ENCODE measurements at regions not wholly inside any gene's neighbourhood (a gene's known extent, or its start where the extent isn't known, plus 50 kb on each side); places are given as distances from the start of the nearest gene placed in this dataset.

GRCh38 chr9:107905308-107906020 lies 415.9 kb upstream of the KLF4 start:
- H3K36me3 ChIP-seq (ENCODE audit: control insufficient read depth, insufficient read depth, low read length) = no peaks in the 10 kb centered on the region
- H3K9ac ChIP-seq (ENCODE audit: low read depth, low read length) = no peak overlapping the region
- H3K4me3 ChIP-seq (ENCODE audit: low read depth, low read length) = no peak overlapping the region
- H3K27me3 ChIP-seq (ENCODE audit: control insufficient read depth, insufficient read depth, low read length) = no peaks in the 10 kb centered on the region
- no peaks in the 10 kb centered on the region for H3K9me3 ChIP-seq (ENCODE audit: control insufficient read depth, insufficient read depth, low read length)
- no peaks in the 10 kb centered on the region for H3K4me1 ChIP-seq (ENCODE audit: control insufficient read depth, insufficient read depth, low read length)

DNA sequence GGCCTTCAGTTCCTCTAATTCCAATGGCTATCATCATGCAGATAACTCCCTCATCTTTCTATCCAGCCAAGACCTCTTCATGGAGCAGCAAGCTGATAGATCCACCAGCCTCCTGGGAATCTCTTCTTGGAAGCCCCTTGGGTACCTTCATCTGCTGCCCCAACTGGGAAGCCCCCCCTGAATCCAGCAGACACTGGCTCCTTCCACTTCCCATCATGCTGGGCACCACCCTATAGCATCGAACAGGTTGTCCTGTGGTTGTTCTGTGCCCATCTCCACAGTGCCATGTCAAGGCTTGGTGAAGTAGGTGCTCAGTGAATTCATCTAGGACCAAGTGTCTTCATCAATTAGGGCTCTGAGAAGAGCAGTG lies 410.4 kb upstream of the KLF4 start:
- no peaks in the 10 kb centered on the region for H3K27me3 ChIP-seq (ENCODE audit: control insufficient read depth, insufficient read depth, low read length)

GRCh38 chr9:107898761-107899160 lies 409.2 kb upstream of the KLF4 start:
- no peaks in the 10 kb centered on the region for H3K9me3 ChIP-seq (ENCODE audit: control insufficient read depth, insufficient read depth, low read length)
- no peaks in the 10 kb centered on the region for H3K4me1 ChIP-seq (ENCODE audit: control insufficient read depth, insufficient read depth, low read length)
- H3K27me3 ChIP-seq (ENCODE audit: control insufficient read depth, insufficient read depth, low read length) = no peaks in the 10 kb centered on the region
- no peak overlapping the region for H3K4me3 ChIP-seq (ENCODE audit: low read depth, low read length)
- H3K9ac ChIP-seq (ENCODE audit: low read depth, low read length) = no peak overlapping the region
- no peaks in the 10 kb centered on the region for H3K36me3 ChIP-seq (ENCODE audit: control insufficient read depth, insufficient read depth, low read length)

More for the DNA sequence above, 410.4 kb upstream of the KLF4 start:
- Histone ChIP-seq H3K9ac (ENCODE audit: low read depth, low read length) (no peak overlapping the region), H3K9me3 (ENCODE audit: control insufficient read depth, insufficient read depth, low read length) (no peaks in the 10 kb centered on the region), H3K36me3 (ENCODE audit: control insufficient read depth, insufficient read depth, low read length) (no peaks in the 10 kb centered on the region), H3K4me3 (ENCODE audit: low read depth, low read length) (no peak overlapping the region), H3K4me1 (ENCODE audit: control insufficient read depth, insufficient read depth, low read length) (no peaks in the 10 kb centered on the region)

- no peaks in the 10 kb centered on the region for H3K36me3 ChIP-seq (ENCODE audit: control insufficient read depth, insufficient read depth, low read length)
- H3K4me1 ChIP-seq (ENCODE audit: control insufficient read depth, insufficient read depth, low read length) = no peaks in the 10 kb centered on the region
- H3K4me3 ChIP-seq (ENCODE audit: low read depth, low read length) = no peak overlapping the region
- H3K9ac ChIP-seq (ENCODE audit: low read depth, low read length) = no peak overlapping the region
- no peaks in the 10 kb centered on the region for H3K9me3 ChIP-seq (ENCODE audit: control insufficient read depth, insufficient read depth, low read length)
- no peaks in the 10 kb centered on the region for H3K27me3 ChIP-seq (ENCODE audit: control insufficient read depth, insufficient read depth, low read length)
Observed at GRCh38 chr9:107896544-107896943, 407.0 kb upstream of the KLF4 start.

- peaks cover 2% of the 10 kb centered on the region for H3K36me3 ChIP-seq (ENCODE audit: control insufficient read depth, insufficient read depth, low read length)
- no peaks in the 10 kb centered on the region for H3K9me3 ChIP-seq (ENCODE audit: control insufficient read depth, insufficient read depth, low read length)
- no peak overlapping the region for H3K9ac ChIP-seq (ENCODE audit: low read depth, low read length)
- H3K4me3 ChIP-seq (ENCODE audit: low read depth, low read length) = no peak overlapping the region
- no peaks in the 10 kb centered on the region for H3K4me1 ChIP-seq (ENCODE audit: control insufficient read depth, insufficient read depth, low read length)
- no peaks in the 10 kb centered on the region for H3K27me3 ChIP-seq (ENCODE audit: control insufficient read depth, insufficient read depth, low read length)
Observed at GRCh38 chr9:107895501-107896001, 406.0 kb upstream of the KLF4 start.

DNA sequence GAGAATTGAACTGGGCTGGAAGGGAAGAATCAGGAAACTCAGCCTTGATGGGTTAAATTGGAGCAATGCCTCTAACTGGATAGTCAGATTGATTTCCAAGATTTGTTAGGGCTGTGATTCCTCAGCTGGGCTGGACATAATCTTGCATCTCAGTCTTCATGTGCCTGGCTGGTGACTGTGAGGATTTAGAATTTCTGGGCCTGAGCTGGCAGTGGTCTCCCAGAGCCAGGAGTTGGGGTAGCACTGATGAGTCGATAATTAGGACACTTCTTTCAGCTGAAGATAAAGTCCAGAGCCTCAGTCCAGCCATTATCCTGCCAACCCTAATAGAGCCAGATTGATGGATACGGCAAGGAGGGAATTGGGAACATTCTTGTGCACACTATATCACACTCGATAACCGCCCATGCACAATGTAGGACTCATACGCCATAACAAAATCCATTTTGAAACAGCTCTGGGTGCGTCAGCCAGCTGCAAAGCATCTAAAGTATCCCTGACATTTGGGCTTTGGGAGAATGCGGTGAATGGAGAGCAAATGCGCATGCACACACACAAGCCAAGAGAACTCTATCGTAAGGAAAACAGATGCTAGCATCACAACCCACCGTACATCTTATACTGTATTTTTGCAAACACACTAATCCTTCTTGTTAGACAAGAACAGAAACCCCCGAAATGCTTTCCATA lies 405.1 kb upstream of the KLF4 start:
- no peaks in the 10 kb centered on the region for H3K27me3 ChIP-seq (ENCODE audit: control insufficient read depth, insufficient read depth, low read length)
- peaks cover 2% of the 10 kb centered on the region for H3K36me3 ChIP-seq (ENCODE audit: control insufficient read depth, insufficient read depth, low read length)
- no peaks in the 10 kb centered on the region for H3K4me1 ChIP-seq (ENCODE audit: control insufficient read depth, insufficient read depth, low read length)
- H3K9ac ChIP-seq (ENCODE audit: low read depth, low read length) = no peak overlapping the region
- H3K4me3 ChIP-seq (ENCODE audit: low read depth, low read length) = no peak overlapping the region
- H3K9me3 ChIP-seq (ENCODE audit: control insufficient read depth, insufficient read depth, low read length) = no peaks in the 10 kb centered on the region

DNA sequence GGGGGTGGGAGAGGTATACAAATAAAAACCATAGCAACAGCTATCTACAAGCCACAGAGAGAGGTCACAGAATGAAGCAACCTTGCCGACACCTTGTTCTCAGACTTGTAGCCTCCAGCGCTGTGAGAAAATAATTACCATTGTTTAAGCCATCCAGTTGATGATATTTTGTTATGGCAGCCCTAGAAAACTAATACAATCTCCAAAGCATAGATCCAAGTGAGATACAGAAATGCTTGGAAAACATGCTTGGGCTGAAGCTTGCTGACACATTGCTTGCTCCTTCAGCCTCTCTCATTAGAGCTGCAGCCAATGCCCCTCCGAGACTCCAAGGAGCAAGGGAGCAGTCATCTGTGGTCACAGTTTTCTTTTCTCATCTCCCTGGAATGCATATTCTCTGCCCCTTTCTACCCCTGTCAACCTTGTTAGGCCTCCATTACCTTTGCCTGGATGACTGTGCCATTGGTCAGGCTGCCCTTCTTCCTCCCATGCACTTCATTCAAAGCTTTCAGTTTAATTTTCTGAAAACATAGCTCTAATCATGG lies 401.4 kb upstream of the KLF4 start:
- no peaks in the 10 kb centered on the region for H3K27me3 ChIP-seq (ENCODE audit: control insufficient read depth, insufficient read depth, low read length)

DNA sequence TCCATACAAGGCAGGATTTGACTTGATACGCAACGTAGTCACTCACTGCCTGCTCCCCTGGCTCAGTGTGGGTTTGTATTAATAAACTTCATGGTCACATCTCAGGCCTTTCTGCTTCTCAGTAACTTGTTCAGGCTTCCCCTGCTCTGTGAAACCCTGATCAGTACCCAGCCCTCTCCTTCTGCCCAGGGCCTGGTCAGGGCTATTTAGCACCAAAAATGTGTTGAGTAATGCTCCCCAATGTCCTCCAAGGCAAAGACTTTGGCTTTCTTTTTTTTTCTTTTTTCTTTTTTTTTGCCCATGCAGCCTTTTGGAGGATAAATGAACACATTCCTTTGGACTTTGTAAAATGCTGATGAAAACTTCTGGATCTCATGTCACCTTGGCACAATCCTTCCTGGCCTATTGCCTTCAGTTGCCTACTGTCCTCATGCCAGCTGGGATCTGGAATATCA lies 399.2 kb upstream of the KLF4 start:
- Histone ChIP-seq H3K4me3 (ENCODE audit: low read depth, low read length) (no peak overlapping the region), H3K27me3 (ENCODE audit: control insufficient read depth, insufficient read depth, low read length) (no peaks in the 10 kb centered on the region), H3K9ac (ENCODE audit: low read depth, low read length) (no peak overlapping the region), H3K9me3 (ENCODE audit: control insufficient read depth, insufficient read depth, low read length) (no peaks in the 10 kb centered on the region), H3K36me3 (ENCODE audit: control insufficient read depth, insufficient read depth, low read length) (peaks cover 2% of the 10 kb centered on the region), H3K4me1 (ENCODE audit: control insufficient read depth, insufficient read depth, low read length) (no peaks in the 10 kb centered on the region)

More for the DNA sequence above, 401.4 kb upstream of the KLF4 start:
- H3K9ac ChIP-seq (ENCODE audit: low read depth, low read length) = no peak overlapping the region
- H3K4me1 ChIP-seq (ENCODE audit: control insufficient read depth, insufficient read depth, low read length) = no peaks in the 10 kb centered on the region
- H3K4me3 ChIP-seq (ENCODE audit: low read depth, low read length) = no peak overlapping the region
- H3K9me3 ChIP-seq (ENCODE audit: control insufficient read depth, insufficient read depth, low read length) = no peaks in the 10 kb centered on the region
- peaks cover 2% of the 10 kb centered on the region for H3K36me3 ChIP-seq (ENCODE audit: control insufficient read depth, insufficient read depth, low read length)

- no peak overlapping the region for H3K9ac ChIP-seq (ENCODE audit: low read depth, low read length)
- H3K4me3 ChIP-seq (ENCODE audit: low read depth, low read length) = no peak overlapping the region
- no peaks in the 10 kb centered on the region for H3K9me3 ChIP-seq (ENCODE audit: control insufficient read depth, insufficient read depth, low read length)
- H3K36me3 ChIP-seq (ENCODE audit: control insufficient read depth, insufficient read depth, low read length) = peaks cover 2% of the 10 kb centered on the region
- no peaks in the 10 kb centered on the region for H3K4me1 ChIP-seq (ENCODE audit: control insufficient read depth, insufficient read depth, low read length)
- no peaks in the 10 kb centered on the region for H3K27me3 ChIP-seq (ENCODE audit: control insufficient read depth, insufficient read depth, low read length)
Observed at GRCh38 chr9:107886826-107887225, 397.3 kb upstream of the KLF4 start.

DNA sequence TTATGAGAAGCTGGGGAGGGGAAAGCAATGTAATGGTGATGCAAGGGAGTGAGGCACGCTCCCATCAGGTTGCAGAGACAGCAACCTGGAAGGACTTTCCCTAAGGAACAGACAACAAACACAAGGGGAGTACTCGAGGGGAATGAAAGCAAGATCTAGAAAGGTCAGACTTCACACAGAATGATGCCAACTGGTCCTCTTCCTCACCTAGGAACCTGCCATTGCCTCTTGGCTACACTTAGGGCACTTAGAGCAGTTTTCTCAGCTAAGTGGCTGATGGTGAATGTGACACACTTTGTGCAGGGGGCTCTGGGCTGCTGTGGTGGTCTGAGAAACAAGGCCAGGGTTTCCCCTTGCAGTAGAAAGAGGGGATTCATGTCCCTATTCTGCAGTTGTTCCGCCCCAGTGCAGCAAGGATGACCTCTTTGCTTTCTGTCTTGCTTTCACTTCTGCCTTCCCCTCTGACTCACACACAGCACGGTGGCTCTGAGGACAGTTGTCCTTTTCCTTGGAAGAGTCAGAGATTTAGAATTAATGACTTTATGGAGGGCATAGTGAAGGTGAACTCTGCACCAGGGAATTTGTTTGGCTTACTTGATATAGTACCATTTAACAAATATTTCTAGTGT lies 394.0 kb upstream of the KLF4 start:
- Histone ChIP-seq H3K4me3 (ENCODE audit: low read depth, low read length) (no peak overlapping the region), H3K9me3 (ENCODE audit: control insufficient read depth, insufficient read depth, low read length) (no peaks in the 10 kb centered on the region), H3K4me1 (ENCODE audit: control insufficient read depth, insufficient read depth, low read length) (no peaks in the 10 kb centered on the region), H3K9ac (ENCODE audit: low read depth, low read length) (no peak overlapping the region), H3K27me3 (ENCODE audit: control insufficient read depth, insufficient read depth, low read length) (no peaks in the 10 kb centered on the region), H3K36me3 (ENCODE audit: control insufficient read depth, insufficient read depth, low read length) (no peaks in the 10 kb centered on the region)

DNA sequence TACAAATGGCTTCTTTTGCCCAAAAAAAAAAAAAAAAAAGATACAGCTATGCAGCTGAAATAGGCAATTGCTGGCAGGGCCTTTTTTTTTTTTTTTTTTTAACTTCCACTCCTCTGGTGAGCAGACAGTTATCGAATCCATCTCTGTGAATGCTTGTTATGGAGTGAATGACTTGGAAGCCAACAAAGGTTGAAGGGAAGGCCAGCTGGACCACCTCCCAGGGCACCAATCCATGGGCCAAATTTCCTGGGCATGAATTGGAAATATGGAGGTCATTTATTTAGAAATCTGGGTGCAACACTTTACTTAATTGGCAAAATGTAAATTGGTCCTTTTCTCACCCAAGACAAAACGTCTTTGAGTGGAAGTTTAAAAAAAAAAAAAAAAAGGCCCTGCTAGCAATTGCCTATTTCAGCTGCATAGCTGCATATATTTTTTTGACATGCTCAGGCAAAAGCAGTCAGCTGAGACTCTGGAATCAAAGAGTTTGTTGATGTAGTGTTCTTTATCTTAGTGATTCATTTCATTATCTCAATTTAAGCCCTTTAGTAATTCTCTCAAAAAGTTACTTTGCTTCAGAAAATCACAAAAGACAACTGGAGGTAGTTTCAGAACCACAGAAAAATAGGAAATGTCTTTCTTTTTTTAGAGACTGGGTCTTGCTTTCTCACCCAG lies 392.2 kb upstream of the KLF4 start:
- no peaks in the 10 kb centered on the region for H3K4me1 ChIP-seq (ENCODE audit: control insufficient read depth, insufficient read depth, low read length)

More for the DNA sequence above, 392.2 kb upstream of the KLF4 start:
- Histone ChIP-seq H3K9me3 (ENCODE audit: control insufficient read depth, insufficient read depth, low read length) (no peaks in the 10 kb centered on the region), H3K36me3 (ENCODE audit: control insufficient read depth, insufficient read depth, low read length) (no peaks in the 10 kb centered on the region), H3K27me3 (ENCODE audit: control insufficient read depth, insufficient read depth, low read length) (no peaks in the 10 kb centered on the region), H3K4me3 (ENCODE audit: low read depth, low read length) (no peak overlapping the region), H3K9ac (ENCODE audit: low read depth, low read length) (no peak overlapping the region)

Data from iPS-15b (cell line).